GM20000 (cell line): ENCODE measurements at regions not wholly inside any gene's neighbourhood (a gene's known extent, or its start where the extent isn't known, plus 50 kb on each side); places are given as distances from the start of the nearest gene placed in this dataset.

Source experiments
- DNase-seq: peaks from one replicate; pipeline ENCODE4 v3.0.0; 2012; ENCODE audit warnings: low spot score
- CTCF ChIP-seq: IDR thresholded peaks from 2 replicates; pipeline ENCODE4 v1.5.1; 2012; ENCODE audit warnings: mild to moderate bottlenecking, control low read depth; ENCODE audit errors: extremely low read depth, missing control alignments

DNA sequence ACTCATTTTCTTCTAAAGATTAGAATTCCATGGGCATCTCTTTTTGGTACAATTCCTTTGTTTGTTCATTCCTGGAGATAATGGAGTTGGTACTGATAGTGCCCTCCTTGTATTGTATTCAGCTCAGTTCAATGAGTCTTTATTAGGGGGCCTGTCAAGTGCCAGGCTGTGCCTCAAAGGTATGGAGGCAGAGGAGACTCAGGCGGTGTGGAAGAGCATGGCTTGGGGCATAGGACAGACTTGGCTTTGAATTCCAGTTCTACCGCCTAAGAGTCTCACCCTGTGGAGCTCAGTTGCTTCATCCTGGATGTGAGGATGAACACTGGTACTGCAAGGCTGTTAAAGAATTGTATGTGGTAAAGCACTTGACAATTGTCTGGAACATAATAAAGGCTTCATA, 196.6 kb upstream of the IL12A start:
- no peak for DNase-seq
- no peak for TF ChIP-seq CTCF

DNA sequence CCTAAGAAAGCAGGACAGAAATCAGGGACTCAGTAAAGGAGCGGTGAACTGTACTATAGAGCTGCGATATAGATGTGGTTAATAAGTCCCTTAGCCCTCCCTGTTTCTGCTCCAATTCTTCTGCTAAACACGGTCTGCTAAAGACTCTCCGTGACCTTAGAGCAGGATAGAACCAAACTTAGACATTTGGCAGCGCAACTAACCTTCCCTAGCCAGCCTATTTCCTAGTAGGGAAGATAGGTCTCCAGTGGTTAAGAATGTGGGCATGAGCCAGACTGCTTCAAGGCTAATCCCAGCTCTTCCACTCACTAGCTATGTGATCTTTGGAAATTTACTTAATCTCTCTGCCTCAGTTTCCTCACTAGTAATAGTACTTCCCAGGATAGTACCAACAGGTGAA, 193.6 kb upstream of the IL12A start:
- TF ChIP-seq CTCF: no peak
- DNase-seq: no peak

DNA sequence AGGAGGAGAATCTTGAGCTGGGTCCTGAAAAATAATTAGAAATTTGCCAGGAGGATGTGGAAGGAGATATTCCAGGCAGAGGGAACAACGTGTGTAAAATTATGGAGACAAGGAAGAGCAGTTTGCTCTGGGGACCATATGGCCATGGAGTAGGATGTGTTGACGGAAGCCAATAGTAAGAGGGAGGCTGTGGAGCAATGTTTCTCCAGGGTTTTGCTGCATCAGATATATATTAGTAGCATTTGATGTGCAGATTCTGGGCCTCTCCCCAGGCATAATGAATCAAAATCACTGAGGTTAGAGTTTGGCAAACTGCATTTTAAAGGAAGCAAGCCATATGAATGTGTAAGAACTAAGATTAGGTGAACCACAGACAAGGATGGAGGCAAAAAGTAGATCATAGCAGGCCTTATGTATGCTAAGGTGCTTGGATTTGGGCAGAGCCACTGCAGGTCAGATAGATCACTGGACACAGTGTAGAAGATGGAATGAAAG, 192.9 kb upstream of the IL12A start:
- TF ChIP-seq CTCF: no peak
- no peak for DNase-seq

- no peak for DNase-seq
- no peak for TF ChIP-seq CTCF
Observed at GRCh38 chr3:159796226-159796625, 192.4 kb upstream of the IL12A start.

GRCh38 chr3:159796744-159797143, 191.9 kb upstream of the IL12A start:
- TF ChIP-seq CTCF: no peak
- DNase-seq: no peak

GRCh38 chr3:159797771-159798170, 190.9 kb upstream of the IL12A start:
- no peak for TF ChIP-seq CTCF
- no peak for DNase-seq

GRCh38 chr3:159798951-159799350, 189.7 kb upstream of the IL12A start:
- no peak for DNase-seq
- no peak for TF ChIP-seq CTCF
